ENCODE measurements at regions not wholly inside any gene's neighbourhood (a gene's known extent, or its start where the extent isn't known, plus 50 kb on each side); places are given as distances from the start of the nearest gene placed in this dataset.
"Not testable (repeated sequence)": the region's sequence is repeated elsewhere in the genome, so short reads cannot be mapped to it uniquely, and the experiment has no call there.

DNA sequence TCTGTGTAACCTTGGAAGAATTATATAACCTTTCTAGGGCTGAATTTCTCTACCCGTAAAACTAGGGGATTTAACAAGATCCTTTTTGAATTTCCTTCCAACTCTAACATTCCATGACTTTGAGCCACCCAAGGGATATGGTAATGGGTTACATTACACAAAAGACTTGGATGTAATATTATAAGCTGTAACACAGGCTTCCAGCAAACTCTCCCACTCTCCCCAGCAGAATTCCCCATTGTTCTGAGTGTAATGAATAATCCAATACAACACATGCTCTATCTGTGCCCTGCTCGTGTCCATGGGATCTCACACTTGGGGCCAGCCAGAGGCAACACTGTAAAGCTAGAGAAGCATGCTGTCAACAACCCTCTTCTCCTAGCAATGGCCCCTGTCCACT, 790.6 kb upstream of the AUTS2 start:
- DNase-seq = no peak

GRCh38 chr7:68813551-68814080, 784.7 kb upstream of the AUTS2 start:
- no peak for DNase-seq

GRCh38 chr7:68816491-68816890, 781.8 kb upstream of the AUTS2 start:
- DNase-seq = no peak

- no peak for DNase-seq
These were observed 778.0 kb upstream of the AUTS2 start for GRCh38 chr7:68820321-68820720.

DNA sequence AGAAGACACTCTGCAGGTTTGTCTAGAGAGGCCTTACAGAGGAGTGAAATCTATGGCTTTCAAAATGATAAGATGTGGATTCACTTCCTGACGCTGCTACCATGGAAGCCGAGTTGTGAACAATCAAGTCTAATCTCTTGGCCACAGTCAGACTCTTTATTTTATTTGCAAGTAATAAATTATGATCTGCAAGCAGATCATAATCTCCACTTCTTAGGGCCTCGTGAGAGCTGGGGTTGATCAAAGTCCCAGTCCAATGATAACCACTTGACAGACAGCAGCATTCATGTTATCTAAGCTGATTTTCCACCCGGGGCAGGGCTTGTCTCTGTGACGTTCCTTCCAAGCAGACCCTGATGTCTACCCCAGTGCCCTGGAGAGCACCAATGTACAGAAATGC, 776.4 kb upstream of the AUTS2 start:
- DNase-seq = no peak

GRCh38 chr7:68823996-68824780, 774.1 kb upstream of the AUTS2 start:
- DNase-seq = no peak

DNA sequence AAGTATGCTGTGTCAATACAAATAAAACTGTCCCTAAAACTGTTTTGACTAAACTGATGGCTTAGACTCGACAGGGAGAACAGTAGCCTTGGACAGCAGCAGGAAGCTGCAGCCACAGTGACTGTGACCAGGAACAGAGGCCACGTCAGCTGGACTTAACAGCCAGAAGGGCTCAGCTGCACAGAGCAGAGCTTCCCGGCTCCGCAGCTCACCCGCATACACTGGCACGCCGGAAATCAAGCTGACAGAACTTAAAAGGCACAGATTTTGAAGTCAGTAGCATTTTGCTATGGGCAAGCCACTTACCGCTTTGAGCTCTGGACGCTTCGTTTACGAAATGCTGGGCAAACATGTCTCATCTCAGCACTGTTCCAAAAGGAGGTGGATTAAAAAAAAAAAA, 769.7 kb upstream of the AUTS2 start:
- no peak for DNase-seq

DNA sequence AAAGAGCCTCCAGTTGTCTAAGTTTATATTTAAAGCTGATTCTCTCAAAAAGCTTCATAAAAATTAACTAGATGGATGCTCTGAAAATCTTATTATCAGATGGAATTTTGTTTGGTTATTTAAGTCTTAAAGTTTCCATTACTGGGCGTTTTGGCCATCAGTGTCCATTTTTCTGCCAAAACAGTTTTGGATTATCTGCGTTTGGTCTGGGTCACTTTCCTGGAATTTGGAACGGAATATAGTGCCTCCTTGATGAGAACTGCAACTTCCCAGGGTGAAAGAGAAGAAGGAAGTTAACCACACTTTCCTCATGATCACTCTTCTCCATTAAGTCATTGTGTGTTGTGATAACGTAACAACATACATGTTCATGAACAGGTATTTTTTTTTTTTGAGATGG, 764.9 kb upstream of the AUTS2 start:
- no peak for DNase-seq

DNA sequence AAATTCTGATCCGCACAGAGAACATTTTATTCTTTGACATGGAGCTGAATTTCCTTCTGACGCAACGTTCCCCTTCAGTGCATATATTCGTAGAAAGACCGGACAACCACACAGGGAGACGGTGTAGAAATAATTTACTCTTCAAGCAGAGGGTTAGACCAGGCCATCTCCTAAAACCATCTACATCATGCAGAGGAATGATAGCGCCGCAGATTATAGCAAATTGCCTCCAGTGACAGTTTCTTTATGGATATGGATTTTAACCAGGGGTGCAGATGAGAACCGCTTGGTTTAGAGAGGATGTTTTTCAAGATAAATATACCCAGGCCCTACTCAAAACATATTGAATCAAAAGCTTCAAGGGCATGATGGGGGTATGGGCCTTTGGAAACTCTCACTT, 759.3 kb upstream of the AUTS2 start:
- no peak for DNase-seq

DNA sequence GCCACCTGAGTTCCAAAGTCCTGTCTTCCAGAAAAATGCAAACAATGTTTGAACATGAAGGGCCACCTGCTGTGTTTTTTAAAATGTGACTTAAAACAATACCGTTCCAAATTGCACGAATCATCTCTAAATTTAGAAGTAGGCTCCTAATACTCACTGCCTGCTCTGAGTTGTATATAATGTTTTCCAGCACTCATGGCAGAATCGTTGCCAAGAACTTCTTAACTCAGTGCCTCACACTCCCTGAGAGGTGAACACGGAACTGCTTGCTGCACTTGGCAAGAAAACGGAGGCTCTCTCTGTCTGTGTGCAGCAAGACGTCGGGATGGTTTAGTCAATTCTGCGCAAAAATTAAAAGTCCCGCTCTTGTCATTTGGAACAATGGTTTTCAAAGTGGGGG, 757.3 kb upstream of the AUTS2 start:
- DNase-seq = no peak

DNA sequence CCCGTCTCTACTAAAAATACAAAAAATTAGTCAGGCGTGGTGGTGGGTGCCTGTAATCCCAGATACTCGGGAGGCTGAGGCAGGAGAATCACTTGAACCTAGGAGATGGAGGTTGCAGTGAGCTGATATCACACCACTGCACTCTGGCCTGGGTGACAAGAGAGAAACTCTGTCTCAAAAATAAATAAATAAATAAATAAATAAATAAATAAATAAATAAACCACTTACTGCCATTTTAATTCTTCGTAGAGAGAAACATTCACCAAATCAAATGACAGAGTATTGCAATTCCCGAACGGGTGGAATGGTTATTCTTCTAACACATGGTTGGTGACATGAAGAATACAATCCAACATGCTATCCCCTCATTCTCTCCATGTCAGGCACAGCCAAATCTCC, 754.3 kb upstream of the AUTS2 start:
- DNase-seq = not testable (repeated sequence)

GRCh38 chr7:68846811-68847325, 751.4 kb upstream of the AUTS2 start:
- DNase-seq = no peak

GRCh38 chr7:68853254-68853653, 745.0 kb upstream of the AUTS2 start:
- DNase-seq = no peak

GRCh38 chr7:68857571-68857970, 740.7 kb upstream of the AUTS2 start:
- no peak for DNase-seq

GRCh38 chr7:68858497-68858896, 739.8 kb upstream of the AUTS2 start:
- DNase-seq = no peak

DNA sequence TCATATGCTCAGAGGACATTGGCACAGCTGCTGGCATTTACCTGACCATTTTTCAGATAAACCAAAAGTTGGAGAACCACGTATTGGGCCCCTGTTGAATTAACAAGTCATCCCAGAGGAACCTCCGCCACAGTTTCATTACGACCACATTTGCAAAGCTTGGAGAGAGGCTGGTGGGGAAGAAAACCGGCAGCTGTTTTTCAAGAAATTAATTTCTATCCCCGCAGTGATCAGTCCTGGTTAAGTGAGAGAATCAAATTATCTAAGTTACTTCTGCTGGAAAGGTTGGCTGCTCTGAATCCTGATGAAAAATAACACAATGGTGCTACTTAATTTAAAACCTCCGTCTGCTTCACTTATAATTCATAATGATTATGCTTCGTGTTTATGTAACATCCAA, 737.1 kb upstream of the AUTS2 start:
- DNase-seq = no peak

- no peak for DNase-seq
These were observed 736.0 kb upstream of the AUTS2 start for GRCh38 chr7:68862261-68862660.

DNA sequence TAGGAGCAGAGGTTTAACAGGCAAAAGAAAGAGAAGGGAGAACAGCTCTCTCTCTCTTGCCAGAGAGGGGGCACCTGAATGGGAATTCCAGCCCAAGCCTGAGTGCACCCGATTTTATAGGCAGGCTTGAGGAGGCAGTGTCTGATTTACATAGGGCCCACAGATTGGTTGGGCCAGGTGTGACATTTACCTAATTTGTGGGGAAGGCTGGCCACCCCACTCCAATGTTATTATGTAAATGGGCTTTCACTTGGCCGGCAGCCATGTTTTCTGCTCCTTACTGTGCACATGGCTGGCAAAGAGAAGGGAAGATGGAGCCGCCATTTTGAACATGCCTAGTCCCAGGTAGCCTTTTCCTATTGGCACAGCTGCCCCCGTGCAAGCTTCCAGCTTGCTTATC, 735.5 kb upstream of the AUTS2 start:
- DNase-seq = no peak

GRCh38 chr7:68865351-68866199, 732.7 kb upstream of the AUTS2 start:
- DNase-seq = no peak

DNA sequence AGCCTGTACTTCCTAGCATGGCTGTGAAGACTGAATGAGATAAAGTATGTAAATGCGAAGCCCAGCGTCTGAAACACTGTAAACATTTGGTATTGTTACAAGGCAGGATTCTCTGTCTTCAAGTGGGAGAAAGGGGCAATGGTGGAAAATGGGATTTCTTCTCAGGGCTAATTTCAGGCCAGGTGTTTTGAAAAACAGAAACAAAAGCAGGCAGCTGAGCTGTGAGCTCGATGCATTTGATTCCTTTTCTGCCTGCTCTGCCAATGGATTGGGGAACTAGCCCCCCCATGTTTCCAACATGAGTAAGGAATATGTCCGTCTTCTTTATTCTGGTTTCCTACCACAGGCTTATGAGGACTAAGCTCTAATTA, 732.1 kb upstream of the AUTS2 start:
- no peak for DNase-seq

- not testable (repeated sequence) for DNase-seq
These were observed 731.6 kb upstream of the AUTS2 start for GRCh38 chr7:68866721-68867120.

- DNase-seq = no peak
These were observed 729.3 kb upstream of the AUTS2 start for GRCh38 chr7:68868978-68869377.

DNA sequence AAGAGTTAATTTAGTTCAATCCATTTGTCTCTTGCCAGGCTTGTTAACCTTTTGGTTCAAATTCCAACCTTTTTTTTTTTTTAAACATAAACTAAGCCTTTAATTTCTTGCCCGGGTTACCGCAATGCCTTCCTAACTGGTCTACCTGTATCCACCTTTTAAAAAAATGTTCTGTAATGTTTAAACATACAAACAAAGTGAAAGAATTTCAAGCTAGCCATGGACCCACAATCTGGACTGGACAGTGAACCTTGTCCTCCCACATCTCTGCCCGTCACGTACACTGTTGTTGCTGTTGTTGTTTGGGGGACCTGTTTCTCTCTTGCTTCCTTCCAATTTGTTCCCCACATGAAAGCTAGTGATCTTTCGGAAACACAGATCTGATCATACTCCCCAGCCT, 724.7 kb upstream of the AUTS2 start:
- no peak for DNase-seq

- no peak for DNase-seq
These were observed 722.4 kb upstream of the AUTS2 start for GRCh38 chr7:68875857-68876256.

Measured in CD4-positive, alpha-beta T cell treated with Interferon alpha-2 for 1 hour (primary cell).